Gastrocnemius medialis (tissue), 4 donors: ENCODE measurements at regions not wholly inside any gene's neighbourhood (a gene's known extent, or its start where the extent isn't known, plus 50 kb on each side); places are given as distances from the start of the nearest gene placed in this dataset.

Experiments
- POLR2A ChIP-seq, 2 donors: fragments of 450-650 bp; IDR thresholded peaks; one replicate each; pipeline ENCODE4 v1.6.1; 2017; ENCODE audit warnings: antibody characterized with exemption in 2 of 2, mild to moderate bottlenecking in 2 of 2, moderate library complexity in 2 of 2
- TF ChIP-seq, protein P1 (sequence below), 5 experiments: fragments of 450-650 bp in 3 of 5; fragments of 200-600 bp in 2 of 5; sonication (generic) in 2 of 5; IDR thresholded peaks in 4 of 5; conservative IDR thresholded peaks in 1 of 5; 1 replicate in 4 of 5; 2 replicates in 1 of 5; pipeline ENCODE4 v1.5.1; 2016 to 2019; ENCODE audit warnings: antibody characterized with exemption in 5 of 5, mild to moderate bottlenecking in 3 of 5, moderate library complexity in 3 of 5

DNA sequence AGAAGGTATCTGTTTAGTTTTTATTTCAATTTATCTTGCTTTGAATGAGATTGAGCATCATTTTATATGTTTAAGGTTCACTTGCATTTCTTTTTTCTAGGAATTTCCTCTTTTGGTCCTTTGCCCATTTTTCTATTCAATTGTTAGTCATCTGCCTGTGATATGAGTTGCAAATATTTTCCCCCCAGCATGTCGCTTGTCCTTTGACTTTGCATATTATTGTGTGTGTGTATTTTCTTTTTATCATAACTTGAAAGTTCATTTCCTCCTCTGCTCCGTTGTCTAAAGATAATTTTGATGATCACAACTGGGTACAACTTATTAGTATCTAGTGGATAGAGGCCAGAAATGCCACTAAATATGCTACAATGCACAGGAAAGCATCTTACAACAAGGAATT, 132.7 kb upstream of the MDFIC start:
- TF ChIP-seq, protein P1, sequence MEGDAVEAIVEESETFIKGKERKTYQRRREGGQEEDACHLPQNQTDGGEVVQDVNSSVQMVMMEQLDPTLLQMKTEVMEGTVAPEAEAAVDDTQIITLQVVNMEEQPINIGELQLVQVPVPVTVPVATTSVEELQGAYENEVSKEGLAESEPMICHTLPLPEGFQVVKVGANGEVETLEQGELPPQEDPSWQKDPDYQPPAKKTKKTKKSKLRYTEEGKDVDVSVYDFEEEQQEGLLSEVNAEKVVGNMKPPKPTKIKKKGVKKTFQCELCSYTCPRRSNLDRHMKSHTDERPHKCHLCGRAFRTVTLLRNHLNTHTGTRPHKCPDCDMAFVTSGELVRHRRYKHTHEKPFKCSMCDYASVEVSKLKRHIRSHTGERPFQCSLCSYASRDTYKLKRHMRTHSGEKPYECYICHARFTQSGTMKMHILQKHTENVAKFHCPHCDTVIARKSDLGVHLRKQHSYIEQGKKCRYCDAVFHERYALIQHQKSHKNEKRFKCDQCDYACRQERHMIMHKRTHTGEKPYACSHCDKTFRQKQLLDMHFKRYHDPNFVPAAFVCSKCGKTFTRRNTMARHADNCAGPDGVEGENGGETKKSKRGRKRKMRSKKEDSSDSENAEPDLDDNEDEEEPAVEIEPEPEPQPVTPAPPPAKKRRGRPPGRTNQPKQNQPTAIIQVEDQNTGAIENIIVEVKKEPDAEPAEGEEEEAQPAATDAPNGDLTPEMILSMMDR (IDR thresholded peaks at IDR 0.05 in 4 of 5, conservative IDR thresholded peaks at IDR 0.05 in 1 of 5) = no peak
- no peak for TF ChIP-seq POLR2A (IDR thresholded peaks at IDR 0.05)
